Fibroblast of skin of right biceps (primary cell): ENCODE measurements at regions not wholly inside any gene's neighbourhood (a gene's known extent, or its start where the extent isn't known, plus 50 kb on each side); places are given as distances from the start of the nearest gene placed in this dataset.
"Not testable (repeated sequence)": the region's sequence is repeated elsewhere in the genome, so short reads cannot be mapped to it uniquely, and the experiment has no call there.

ENCODE experiments used
- DNase-seq: peaks from one replicate; pipeline ENCODE4 v3.0.0-alpha.2; 2013

DNA sequence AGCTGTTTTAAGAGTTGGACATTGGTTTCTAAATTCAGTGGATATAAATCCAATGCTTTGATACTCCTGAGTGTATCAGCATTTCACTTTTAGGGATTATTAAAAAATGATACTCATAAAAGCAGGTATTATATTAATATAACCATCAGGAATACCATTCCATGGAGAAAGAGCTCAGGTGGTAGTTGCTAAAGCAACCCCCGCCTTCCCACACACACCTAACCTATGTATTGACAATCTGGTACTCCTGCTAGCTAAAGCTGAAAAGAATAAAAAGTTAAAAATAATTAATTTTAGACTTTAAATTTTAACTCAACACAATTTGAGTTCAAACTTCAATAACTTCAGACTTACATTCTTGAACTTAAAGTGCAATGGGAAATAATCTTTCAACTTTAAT is 717.1 kb upstream of the HS3ST1 start:
- no peak for DNase-seq

DNA sequence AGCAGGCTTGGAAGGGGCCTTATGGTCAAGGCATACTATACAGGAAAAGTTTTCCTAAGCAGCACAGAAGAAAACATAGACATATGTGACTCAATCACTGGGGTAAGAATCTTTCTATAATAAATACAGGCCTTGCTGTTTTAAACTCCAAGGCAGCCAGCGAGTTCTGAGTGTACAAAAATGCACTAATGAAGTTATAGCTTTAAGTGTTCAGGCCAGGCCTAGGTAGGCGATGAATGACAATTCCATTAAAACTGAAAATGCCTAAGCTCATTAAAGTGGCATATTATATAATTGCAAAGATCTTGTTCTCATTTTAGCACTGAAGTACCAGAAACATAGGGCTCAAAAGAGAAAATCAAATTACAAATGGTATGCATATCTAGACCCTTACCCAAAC is 716.4 kb upstream of the HS3ST1 start:
- DNase-seq, result no peak

DNA sequence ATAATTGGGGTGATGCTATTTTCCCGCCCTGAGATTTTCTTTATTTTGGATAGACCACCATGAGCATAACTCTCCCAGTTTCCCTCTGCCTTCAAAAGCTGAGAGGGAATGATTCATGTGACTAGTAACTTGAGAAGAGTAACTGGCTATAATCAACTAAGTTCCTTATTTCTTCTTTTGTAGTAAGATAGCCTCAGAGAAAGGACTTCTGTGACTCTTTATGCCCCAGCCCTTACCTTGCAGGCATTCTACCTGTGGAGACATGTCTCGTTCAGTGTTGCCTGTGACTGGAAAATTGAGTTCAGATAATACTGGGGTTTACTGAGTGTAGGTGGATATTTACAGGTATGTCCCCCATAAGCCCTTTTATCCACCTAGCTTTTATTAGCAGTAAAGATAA is 715.4 kb upstream of the HS3ST1 start:
- no peak for DNase-seq

DNA sequence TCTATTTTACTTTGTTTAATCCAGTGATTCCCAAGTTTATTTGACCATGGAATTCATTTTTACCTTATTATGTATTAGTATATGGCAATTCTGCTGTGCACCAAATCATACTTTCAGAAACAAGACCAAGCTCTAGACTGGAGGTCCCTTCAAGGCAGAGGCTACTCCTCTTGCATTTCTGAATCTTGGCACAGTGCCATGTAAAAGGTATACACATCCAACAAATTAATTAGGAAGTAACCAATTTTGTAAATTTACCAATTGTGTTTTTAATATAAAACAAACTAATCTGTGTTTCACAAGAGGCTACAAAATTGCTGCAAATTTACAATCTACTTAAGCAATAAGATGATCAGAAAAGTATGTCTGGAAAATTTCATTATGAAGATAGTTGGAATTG is 712.2 kb upstream of the HS3ST1 start:
- no peak for DNase-seq

DNA sequence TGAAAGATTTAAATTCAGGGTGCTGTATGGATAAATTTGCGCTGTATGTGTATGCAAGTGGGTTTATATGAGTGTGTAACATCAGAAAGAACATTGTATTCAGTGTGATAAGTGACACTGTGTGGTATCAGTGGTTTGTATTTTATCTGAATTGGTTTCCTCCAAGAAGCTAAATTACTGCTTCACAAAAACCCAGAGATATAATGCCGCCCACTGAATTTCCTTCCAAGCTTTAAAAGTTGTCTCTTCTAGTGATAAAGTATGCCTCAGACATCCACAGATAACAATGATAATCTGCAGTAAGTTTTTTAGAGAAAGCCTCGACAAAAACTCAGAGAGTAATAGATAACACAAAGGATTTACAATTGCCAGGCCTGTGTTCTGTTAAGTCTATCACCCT is 710.6 kb upstream of the HS3ST1 start:
- DNase-seq, result no peak

DNA sequence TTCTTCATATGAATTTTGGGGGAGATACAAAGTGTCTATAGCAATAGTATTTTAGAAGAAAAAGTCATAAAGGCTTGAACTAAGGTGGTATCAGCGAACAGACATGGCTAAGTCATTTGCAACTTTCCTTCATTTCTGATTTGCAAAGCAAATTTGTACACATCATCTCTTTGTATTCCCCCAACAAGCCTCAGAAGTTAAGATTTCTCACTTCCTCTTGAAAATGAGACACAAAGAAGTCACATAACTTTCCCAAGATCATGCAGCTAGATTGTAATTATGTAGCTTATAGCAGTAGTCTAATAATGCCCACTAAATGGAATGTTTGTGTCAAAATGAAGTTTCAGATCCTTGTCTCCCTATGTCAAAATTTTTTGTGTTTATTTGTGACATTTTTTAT is 709.8 kb upstream of the HS3ST1 start:
- no peak for DNase-seq

DNA sequence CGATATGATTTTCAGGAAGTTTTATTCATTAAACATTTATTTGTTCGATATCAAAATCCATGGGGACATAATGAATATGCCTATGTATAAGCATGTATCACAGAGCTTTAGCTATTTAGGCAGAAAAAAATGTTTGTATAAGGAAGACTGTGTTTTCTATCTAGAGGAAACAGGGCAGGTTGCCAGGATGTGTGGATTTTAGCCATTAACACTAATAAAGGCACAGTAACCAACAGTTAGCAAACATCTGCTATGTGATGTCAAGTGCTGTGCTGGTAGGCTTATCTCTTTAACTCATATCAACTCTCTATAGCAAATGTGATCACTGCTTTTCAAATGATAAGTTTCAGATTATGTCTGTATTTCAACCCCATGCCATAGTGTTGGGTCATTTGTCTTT is 708.9 kb upstream of the HS3ST1 start:
- DNase-seq, result no peak

DNA sequence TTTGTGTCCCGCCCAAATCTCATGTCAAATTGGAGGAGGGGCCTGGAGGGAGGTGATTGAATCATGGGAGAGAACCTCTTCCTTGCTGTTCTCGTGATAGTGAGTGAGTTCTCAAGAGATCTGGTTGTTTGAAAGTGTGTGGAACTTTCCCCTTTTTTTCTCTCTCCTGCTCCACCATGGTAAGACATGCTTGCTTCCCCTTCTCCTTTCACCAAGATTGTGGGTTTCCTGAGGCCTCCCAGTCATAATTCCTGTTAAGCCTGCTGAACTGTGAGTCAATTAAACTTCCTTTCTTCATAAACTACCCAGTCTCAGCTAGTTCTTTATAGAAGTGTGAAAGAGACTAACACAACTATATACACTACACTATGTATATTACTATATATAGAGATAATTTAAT is 697.8 kb upstream of the HS3ST1 start:
- no peak for DNase-seq

DNA sequence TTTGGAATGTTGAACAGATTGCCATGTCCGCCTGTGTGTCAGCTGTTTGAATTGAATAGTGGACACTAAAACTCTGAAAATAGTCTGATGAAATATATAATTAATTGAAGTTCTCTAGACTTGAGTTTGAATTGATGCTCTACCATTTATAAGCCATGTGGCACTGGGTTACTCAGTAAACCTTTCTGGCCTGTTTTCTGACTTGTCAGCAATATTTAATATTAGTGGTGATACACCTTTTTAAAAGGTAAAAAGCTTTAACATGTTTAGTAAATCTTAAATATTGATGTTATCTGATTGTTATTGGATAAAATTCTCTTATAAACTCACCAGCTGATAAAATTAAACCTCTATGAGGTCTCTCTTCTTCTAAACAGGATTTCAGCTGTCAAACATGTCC is 695.4 kb upstream of the HS3ST1 start:
- no peak for DNase-seq

DNA sequence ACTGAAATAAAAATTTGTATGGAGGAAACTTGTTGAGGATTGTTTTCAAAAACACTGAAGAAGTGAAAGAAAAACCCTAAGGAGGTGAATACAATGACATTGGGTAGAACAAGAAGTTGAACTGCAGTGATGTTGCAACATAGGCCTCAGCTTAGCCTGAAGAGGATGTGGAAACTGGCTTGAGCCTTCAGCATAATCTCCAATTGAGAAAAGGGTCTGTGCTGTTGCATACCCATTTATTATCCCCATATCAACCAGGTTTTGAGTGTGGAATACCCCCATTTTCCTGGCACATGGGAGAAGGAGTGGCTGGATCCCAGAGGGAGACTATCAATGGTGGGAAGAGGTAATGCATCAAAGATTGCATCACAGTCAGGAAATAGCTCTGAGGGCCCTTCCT is 695.0 kb upstream of the HS3ST1 start:
- no peak for DNase-seq

DNA sequence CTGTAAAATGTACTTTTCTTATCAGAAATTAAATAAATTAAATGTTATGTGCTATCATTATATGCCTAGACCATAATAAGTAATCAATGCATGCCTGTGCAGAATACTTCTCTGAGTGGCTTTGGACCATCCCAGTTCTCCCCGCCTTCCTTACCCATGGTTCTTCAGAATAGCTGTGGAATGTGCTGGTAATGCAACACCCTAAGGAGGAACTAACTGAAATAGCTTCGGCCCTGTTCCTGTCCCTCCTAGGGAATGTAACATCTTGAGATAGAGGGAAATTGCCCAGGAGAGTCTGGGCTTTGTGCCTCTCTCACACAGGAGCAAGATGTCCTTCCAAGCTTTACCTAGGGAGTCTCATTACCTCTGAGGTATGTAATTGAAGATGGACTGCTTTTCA is 693.6 kb upstream of the HS3ST1 start:
- DNase-seq, result no peak

DNA sequence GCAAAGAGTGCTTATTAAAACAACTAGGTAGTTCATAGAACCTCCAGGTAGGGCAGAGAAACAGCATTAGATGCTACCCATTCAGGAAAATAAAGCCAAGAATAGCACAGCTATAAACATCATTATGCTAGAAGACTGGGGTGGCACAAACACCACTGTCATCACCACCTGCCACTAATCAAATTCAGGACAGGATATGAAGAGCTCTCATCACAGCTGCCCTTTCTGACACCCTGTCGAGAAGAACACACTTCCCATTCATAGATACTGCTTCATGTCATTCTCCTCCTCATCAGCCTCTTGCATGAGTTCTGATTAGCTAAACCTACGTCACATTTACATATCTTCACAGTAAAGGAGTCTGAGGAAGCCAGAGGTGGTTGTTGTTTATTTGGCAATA is 692.3 kb upstream of the HS3ST1 start:
- no peak for DNase-seq

DNA sequence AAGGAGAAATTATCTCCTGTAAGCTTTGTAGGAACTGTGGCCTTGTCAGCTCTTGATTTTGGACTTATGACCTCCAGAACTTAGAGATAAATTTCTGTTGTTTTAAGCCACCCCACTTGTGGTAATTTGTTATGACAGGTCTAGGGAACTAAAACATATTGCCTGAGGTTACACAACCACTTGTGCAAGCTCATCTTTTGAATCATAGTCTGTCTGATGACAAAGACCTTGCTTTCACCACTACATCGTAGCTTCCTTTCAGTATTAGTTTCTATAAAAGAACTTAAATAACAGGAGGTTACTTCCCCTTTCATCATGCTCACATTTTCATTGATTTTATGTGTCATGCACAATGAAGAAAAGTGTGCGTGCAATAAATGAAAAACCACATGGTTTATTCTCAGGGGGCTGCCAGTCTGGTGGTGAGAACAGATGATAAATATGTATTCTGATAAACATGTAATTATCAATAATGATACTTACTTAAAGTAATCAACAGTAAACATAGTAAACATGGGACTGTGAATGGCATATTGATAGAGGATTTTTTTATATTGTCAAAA is 690.0 kb upstream of the HS3ST1 start:
- peak; percentile 0 for DNase-seq

DNA sequence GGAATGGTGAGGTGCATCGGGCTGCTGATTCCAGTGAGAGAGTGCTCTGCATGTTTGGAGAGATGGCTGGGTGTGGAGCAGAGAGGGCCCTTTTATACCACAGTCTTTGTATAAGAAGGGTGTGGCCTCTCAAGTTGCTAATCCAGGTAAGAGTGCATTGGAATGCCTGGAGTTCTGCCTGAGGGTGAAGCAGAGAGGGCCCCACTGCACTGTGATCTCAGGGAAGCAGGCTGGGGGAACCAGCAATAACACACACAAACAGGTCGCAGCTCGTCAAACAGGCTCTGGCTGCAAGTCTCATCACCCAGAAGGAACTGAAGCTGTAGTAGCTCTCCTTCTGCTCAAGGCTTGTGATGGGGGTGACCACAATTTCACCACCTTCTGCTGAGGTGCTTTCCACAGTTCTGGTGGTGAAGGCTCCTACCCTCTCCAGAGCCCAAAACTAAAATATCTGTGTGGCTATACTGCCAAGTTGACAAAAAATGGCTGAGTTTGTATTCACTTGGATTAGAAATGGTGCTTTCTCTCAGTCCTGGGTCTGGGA is 687.4 kb upstream of the HS3ST1 start:
- DNase-seq, result no peak

DNA sequence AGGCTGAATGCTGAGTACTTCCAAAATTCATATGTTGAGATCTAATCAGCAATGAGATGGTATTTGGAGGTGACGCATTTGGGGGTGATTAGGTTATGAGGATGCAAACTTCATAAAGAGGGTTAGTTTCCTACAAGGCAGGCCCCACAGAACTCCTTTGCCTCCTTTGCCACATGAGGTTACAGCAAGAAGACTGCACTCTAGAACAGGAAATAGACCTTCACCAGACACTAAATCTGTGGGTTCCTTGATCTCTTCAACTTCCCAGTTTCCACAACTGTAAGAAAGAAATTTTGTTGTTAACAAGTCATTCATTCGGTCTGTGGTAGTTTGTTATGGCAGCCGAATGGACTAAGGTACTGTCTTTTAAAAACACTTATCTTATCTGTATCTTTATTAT is 681.9 kb upstream of the HS3ST1 start:
- no peak for DNase-seq

DNA sequence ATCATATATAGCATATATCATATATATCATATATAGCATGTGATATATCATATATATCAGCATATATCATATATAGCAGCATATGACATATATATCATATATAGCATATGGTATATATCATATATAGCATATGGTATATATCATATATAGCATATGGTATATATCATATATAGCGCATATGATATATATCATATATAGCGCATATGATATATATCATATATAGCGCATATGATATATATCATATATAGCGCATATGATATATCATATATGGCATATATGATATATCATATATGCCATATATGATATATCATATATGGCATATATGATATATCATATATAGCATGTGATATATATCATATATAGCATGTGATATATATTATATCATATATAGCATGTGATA is 680.4 kb upstream of the HS3ST1 start:
- DNase-seq, result not testable (repeated sequence)

DNA sequence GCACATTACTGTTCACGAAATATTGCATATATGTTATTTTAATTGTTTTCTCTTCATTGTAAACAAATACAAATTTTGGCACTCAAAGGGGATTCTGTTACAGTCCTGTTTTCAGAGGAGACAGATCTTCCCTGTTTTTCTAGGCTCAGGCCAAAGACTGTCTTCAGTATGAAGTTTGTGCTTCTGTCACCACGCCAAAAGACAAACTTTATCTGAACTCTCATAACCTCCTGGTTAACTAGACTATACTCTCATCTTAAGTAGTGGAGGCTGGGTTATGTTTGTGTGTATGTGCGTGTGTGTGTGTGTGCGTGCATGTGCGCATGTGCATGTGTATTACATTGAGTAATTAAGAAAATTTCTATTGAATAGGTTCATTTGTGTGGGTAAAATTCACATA is 676.8 kb upstream of the HS3ST1 start:
- no peak for DNase-seq

DNA sequence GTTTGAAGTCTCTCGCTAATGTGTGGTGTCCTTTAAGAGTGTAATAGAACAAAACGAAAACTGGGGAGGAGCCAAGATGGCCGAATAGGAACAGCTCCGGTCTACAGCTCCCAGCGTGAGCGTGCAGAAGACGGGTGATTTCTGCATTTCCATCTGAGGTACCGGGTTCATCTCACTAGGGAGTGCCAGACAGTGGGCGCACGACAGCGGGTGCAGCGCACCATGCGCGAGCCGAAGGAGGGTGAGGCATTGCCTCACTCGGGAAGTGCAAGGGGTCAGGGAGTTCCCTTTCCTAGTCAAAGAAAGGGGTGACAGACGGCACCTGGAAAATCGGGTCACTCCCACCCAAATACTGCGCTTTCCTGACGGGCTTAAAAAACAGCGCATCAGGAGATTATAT is 661.2 kb upstream of the HS3ST1 start:
- DNase-seq, result not testable (repeated sequence)

DNA sequence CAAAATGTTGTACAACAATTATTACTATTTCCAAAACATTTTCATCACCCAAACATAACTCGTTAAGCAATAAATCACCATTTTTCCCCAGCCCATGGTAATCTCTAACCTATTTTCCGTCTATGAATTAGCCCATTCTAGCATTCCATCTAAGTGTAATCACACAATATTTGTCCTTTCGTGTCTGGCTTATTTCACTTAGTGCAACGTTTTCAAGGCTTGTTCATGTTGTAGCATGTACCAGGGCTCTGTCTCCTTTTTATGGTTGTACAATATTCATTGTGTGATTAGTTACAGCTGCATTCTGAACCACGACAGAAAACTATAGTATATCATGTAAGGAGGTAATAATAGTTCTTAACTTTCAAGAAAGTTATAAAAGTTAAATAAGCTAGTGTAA is 656.0 kb upstream of the HS3ST1 start:
- DNase-seq, result no peak

DNA sequence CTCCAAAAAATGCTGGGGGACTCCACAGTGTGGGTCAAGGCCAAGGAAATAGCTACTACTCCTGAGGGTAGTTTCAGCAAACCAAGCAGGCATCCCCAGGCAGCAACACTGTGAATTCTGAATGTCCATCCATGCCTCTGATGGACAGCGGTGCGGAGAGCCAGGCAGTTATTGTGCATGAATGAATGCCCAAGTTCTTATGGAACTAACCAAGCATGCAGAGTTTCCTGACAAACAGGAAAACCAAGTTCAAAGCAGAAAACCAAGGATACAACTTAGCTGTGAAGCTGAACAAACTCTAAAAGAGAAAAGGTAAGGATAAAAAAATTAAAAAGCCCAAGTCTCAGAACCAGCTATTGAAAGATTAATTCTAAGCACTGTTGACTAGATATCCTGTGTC is 642.6 kb upstream of the HS3ST1 start:
- DNase-seq, result no peak

DNA sequence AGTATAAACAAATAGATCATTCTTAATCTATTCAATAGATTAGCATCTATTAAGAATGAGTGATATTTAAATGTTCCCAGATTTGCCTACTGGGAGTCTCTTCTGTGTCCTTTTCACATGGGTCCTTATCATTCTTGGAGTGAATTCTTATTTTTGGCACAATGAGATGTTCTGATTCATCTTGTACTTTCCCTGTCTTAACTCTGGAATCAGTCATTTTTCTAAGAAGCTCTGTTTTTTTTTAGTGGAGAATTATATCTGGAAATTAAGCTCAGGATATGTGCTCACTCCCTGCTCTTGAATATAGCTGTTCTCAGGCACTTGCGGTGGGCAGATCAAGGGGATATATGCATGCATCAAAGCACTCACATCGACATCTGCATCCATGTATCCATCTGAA is 625.3 kb upstream of the HS3ST1 start:
- no peak for DNase-seq

DNA sequence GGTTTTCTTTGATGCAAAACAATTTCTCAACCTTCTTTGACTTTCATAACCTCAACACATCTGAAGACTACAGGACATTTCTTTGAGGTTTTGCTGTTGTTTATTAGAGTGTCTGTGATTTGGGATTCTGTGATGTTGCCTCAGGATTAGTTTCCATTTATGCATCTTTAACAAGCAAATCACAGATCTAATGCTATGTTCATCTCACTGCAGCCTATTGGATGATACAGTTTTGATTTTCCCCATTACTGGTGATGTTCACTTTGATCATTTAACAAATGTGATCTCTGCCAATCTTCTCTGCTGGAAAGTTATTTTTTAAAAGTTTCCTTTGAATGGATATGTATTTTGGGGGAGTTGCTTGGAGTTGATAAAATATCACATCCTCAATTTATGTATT is 624.9 kb upstream of the HS3ST1 start:
- no peak for DNase-seq

DNA sequence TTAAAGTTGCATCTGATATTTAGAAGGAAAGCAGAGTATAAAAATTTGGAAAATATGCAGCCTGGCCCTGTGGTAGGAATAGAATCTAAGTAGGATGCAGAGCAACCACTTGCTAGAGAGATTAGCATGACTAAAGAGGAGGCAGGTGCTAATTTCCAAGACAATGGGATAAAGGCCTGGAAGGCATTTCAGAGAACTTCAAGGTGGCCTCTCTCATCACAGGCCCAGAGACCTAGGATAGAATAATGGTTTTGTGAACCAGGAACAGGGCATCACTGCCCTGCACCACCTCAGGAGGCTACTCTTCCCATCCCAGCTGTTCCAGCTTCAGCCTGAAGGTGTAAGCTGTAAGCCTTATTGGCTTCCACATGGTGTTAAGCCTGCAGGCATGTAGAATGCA is 621.7 kb upstream of the HS3ST1 start:
- DNase-seq, result no peak

DNA sequence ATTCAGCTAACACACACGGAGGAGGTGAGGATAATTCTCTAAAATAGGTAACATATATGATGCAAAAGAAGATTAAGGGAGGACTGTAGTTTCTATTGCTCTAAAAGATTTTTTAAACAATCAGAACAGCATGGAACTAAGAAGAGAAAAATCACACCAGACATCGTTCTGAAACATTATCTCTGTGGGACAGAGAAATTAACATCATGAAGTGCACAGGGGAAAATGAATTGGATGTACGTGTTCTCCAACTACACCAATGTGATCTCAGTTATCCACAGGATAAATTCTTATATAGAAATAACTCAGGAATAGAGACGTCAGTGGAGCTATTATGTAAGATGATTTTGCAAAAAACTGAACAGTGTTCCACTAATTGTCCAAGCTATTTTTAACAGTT is 614.1 kb upstream of the HS3ST1 start:
- no peak for DNase-seq

DNA sequence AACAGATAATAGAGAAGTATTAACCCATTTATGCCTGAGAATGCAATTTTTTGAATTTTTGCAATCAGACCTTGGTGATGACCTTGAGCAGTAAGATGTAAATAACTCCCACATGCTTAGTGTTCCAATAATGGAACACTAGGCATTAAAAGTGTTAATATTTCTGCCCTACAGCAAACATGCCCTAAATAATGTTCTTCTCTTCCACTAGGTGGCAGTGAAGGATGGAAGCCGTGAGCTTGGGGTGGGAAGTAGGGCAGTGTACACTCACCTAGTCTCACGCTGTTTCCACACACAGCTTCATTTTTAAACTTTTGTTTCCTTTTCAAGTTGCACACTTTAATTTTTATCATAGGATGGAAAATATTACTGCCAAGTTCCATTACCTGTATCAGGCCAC is 613.1 kb upstream of the HS3ST1 start:
- DNase-seq, result no peak

DNA sequence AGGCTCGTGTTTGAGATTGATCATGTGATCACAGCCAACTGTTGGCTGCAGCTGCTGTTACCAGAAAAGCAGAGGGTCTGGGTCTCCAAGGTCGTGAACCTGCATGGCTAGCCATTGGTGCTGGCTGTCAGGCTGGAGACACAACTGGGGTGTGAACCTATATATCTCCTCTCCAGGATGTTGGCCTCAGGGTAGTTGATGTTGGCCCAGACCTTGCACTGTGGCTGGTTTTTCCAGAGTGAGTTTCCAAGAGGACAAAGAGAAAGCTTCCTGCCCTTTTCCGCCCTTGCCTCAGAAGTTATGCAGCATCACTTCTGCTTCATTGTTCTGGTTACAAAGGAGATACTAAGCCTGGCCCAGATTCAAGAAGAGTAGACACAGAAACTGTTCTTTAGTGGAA is 607.8 kb upstream of the HS3ST1 start:
- no peak for DNase-seq
